WTC11 (cell line): ENCODE measurements at regions not wholly inside any gene's neighbourhood (a gene's known extent, or its start where the extent isn't known, plus 50 kb on each side); places are given as distances from the start of the nearest gene placed in this dataset.

Source experiments
- ATAC-seq: fragments of 200-7000 bp; cut with Tn5 transposase; 2 replicates; pipeline ENCODE4 v1.10.0; 2021; ENCODE audit warnings: mild to moderate bottlenecking, moderate library complexity
- CTCF ChIA-PET: fragments of 300-600 bp; sonication (Branson Sonifier 250); formaldehyde crosslinking; loops from one replicate; lab custom pipeline; 2021; ENCODE audit warnings: antibody characterized with exemption; lab: Charles Lee
- POLR2A ChIA-PET: fragments of 350-600 bp; sonication (Branson Sonifier 250); formaldehyde crosslinking; loops from one replicate; lab custom pipeline; 2021; ENCODE audit warnings: antibody characterized with exemption; lab: Charles Lee
- DNase-seq: peaks from one replicate; pipeline ENCODE4 v3.0.0; 2021; ENCODE audit warnings: low spot score
- H3K27ac Mint-ChIP-seq: 2 replicates; pipeline ENCODE4 v1.8.0; 2021; ENCODE audit warnings: mixed read lengths
- H3K27me3 Mint-ChIP-seq: 2 replicates; pipeline ENCODE4 v1.8.0; 2021; ENCODE audit warnings: low read depth, mild to moderate bottlenecking, moderate library complexity, mixed read lengths
- H3K36me3 Mint-ChIP-seq: 2 replicates; pipeline ENCODE4 v1.8.0; 2021; ENCODE audit warnings: mixed read lengths
- H3K4me1 Mint-ChIP-seq: 2 replicates; pipeline ENCODE4 v1.8.0; 2022; ENCODE audit warnings: mixed read lengths
- H3K4me3 Mint-ChIP-seq: 2 replicates; pipeline ENCODE4 v1.8.0; 2021; ENCODE audit warnings: mild to moderate bottlenecking, moderate library complexity, mixed read lengths
- H3K9me3 Mint-ChIP-seq: 2 replicates; pipeline ENCODE4 v1.8.0; 2021; ENCODE audit warnings: mixed read lengths
- ATF1 ChIP-seq: sonication (generic); formaldehyde crosslinking; IDR thresholded peaks from 2 replicates; pipeline ENCODE4 v1.8.1; 2023; ENCODE audit warnings: mild to moderate bottlenecking, moderate library complexity, missing genetic modification reagents
- ELF4 ChIP-seq: sonication (generic); formaldehyde crosslinking; IDR thresholded peaks from 2 replicates; pipeline ENCODE4 v1.8.1; 2022; ENCODE audit warnings: low read depth, mild to moderate bottlenecking, moderate library complexity, missing genetic modification reagents
- ETV6 ChIP-seq: sonication (generic); formaldehyde crosslinking; IDR thresholded peaks from 2 replicates; pipeline ENCODE4 v1.8.1; 2022; ENCODE audit warnings: mild to moderate bottlenecking, missing genetic modification reagents
- FOXK1 ChIP-seq: sonication (generic); formaldehyde crosslinking; IDR thresholded peaks from 2 replicates; pipeline ENCODE4 v1.8.0; 2022; ENCODE audit warnings: mild to moderate bottlenecking, moderate library complexity, missing genetic modification reagents
- GABPB1 ChIP-seq: sonication (generic); formaldehyde crosslinking; IDR thresholded peaks from 2 replicates; pipeline ENCODE4 v1.8.1; 2023; ENCODE audit warnings: mild to moderate bottlenecking, missing genetic modification reagents
- NFATC4 ChIP-seq: fragments of 250-450 bp; sonication (Bioruptor Pico); IDR thresholded peaks from 2 replicates; pipeline ENCODE4 v1.9.0; 2021; ENCODE audit warnings: mild to moderate bottlenecking
- RELA ChIP-seq: sonication (generic); formaldehyde crosslinking; IDR thresholded peaks from 2 replicates; pipeline ENCODE4 v1.8.1; 2022; ENCODE audit warnings: missing genetic modification reagents, mild to moderate bottlenecking, borderline replicate concordance
- RORB ChIP-seq: fragments of 250-450 bp; sonication (Bioruptor Pico); IDR thresholded peaks from 2 replicates; pipeline ENCODE4 v1.9.0; 2021; ENCODE audit warnings: mild to moderate bottlenecking
- TCF7 ChIP-seq: sonication (generic); formaldehyde crosslinking; IDR thresholded peaks from 2 replicates; pipeline ENCODE4 v1.8.0; 2022; ENCODE audit warnings: mild to moderate bottlenecking, low read depth, missing genetic modification reagents, moderate library complexity
- ZNF219 ChIP-seq: sonication (generic); formaldehyde crosslinking; IDR thresholded peaks from 2 replicates; pipeline ENCODE4 v1.8.0; 2023; ENCODE audit warnings: missing genetic modification reagents, mild to moderate bottlenecking, borderline replicate concordance
- ZNF671 ChIP-seq: fragments of 250-450 bp; sonication (Bioruptor Pico); IDR thresholded peaks from 2 replicates; pipeline ENCODE4 v1.8.0; 2021; ENCODE audit warnings: mild to moderate bottlenecking
- TF ChIP-seq, protein P1 (sequence below): fragments of 250-450 bp; sonication (Bioruptor Pico); IDR thresholded peaks from 2 replicates; pipeline ENCODE4 v1.9.0; 2021; ENCODE audit warnings: mild to moderate bottlenecking
- TF ChIP-seq, protein P2 (sequence below): fragments of 250-450 bp; sonication (Bioruptor Pico); conservative IDR thresholded peaks from 2 replicates; pipeline ENCODE4 v1.9.0; 2021; ENCODE audit warnings: mild to moderate bottlenecking
- TF ChIP-seq, protein P3 (sequence below): sonication (generic); formaldehyde crosslinking; IDR thresholded peaks from 2 replicates; pipeline ENCODE4 v1.8.1; 2023; ENCODE audit warnings: mild to moderate bottlenecking, moderate library complexity, missing genetic modification reagents
- TF ChIP-seq, protein P4 (sequence below): sonication (generic); formaldehyde crosslinking; IDR thresholded peaks from 2 replicates; pipeline ENCODE4 v1.8.1; 2022; ENCODE audit warnings: mild to moderate bottlenecking, moderate library complexity, missing genetic modification reagents
- TF ChIP-seq, protein P5 (sequence below): sonication (generic); formaldehyde crosslinking; IDR thresholded peaks from 2 replicates; pipeline ENCODE4 v1.8.0; 2022; ENCODE audit warnings: mild to moderate bottlenecking, missing genetic modification reagents
- TF ChIP-seq, protein P6 (sequence below): fragments of 250-450 bp; sonication (Bioruptor Pico); IDR thresholded peaks from 2 replicates; pipeline ENCODE4 v2.1.2; 2022; ENCODE audit warnings: mild to moderate bottlenecking, moderate library complexity
- TF ChIP-seq, protein P7 (sequence below): sonication (generic); formaldehyde crosslinking; IDR thresholded peaks from 2 replicates; pipeline ENCODE4 v1.8.1; 2023; ENCODE audit warnings: mild to moderate bottlenecking, missing genetic modification reagents

DNA sequence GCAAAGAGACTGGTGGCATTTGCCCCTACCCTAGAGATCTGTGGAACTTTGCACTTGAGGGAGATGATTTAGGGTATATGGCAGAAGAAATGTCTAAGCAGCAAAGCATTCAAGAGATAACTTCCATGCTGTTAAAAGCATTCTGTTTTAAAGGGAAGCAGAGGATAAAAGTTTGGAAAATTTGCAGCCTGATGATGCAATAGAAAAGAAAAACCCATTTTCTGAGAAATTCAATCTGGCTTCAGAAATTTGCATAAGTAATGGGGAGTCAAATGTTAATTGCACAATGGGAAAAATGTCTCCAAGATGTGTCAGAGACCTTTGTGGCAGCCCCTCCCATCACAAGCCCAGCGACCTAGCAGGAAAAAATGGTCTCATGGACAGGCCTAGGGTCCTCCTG is 361.7 kb downstream of the ANKRD7 start:
- no peak for TF ChIP-seq ZNF671
- TF ChIP-seq, protein P1, sequence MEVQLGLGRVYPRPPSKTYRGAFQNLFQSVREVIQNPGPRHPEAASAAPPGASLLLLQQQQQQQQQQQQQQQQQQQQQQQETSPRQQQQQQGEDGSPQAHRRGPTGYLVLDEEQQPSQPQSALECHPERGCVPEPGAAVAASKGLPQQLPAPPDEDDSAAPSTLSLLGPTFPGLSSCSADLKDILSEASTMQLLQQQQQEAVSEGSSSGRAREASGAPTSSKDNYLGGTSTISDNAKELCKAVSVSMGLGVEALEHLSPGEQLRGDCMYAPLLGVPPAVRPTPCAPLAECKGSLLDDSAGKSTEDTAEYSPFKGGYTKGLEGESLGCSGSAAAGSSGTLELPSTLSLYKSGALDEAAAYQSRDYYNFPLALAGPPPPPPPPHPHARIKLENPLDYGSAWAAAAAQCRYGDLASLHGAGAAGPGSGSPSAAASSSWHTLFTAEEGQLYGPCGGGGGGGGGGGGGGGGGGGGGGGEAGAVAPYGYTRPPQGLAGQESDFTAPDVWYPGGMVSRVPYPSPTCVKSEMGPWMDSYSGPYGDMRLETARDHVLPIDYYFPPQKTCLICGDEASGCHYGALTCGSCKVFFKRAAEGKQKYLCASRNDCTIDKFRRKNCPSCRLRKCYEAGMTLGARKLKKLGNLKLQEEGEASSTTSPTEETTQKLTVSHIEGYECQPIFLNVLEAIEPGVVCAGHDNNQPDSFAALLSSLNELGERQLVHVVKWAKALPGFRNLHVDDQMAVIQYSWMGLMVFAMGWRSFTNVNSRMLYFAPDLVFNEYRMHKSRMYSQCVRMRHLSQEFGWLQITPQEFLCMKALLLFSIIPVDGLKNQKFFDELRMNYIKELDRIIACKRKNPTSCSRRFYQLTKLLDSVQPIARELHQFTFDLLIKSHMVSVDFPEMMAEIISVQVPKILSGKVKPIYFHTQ (CRISPR knock-in tag), result no peak
- TF ChIP-seq, protein P2, sequence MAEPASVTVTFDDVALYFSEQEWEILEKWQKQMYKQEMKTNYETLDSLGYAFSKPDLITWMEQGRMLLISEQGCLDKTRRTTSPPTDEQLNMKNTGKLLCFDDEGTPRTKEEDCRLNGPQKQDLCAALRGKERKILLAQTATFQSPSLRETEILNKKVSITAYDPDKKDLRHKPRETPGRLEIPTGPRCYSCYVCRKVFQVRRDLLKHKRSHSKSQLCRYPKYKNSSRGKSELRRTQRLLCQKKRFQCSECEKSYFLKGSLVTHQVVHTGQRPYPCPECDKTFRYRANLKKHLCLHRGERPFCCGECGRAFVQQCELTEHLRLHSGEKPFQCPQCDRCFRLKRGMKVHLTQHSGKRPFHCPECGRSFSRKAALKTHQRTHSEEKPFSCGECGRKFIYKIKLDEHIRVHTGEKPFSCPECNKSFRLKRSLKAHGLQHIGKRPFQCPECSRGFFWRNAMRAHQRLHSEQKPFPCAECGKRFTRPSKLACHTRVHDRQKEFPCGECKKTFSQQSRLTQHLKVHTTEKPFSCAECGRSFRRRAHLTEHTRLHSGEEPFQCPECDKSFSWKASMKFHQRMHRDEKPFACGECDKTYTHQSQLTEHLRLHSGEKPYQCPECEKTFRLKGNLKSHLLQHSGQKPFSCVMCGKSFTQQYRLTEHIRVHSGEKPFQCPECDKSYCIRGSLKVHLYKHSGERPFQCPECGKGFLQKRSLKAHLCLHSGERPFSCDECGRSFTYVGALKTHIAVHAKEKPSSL (CRISPR knock-in tag), result no peak
- TF ChIP-seq, protein P3, sequence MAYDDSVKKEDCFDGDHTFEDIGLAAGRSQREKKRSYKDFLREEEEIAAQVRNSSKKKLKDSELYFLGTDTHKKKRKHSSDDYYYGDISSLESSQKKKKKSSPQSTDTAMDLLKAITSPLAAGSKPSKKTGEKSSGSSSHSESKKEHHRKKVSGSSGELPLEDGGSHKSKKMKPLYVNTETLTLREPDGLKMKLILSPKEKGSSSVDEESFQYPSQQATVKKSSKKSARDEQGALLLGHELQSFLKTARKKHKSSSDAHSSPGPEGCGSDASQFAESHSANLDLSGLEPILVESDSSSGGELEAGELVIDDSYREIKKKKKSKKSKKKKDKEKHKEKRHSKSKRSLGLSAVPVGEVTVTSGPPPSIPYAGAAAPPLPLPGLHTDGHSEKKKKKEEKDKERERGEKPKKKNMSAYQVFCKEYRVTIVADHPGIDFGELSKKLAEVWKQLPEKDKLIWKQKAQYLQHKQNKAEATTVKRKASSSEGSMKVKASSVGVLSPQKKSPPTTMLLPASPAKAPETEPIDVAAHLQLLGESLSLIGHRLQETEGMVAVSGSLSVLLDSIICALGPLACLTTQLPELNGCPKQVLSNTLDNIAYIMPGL (CRISPR knock-in tag), result no peak
- TF ChIP-seq ZNF219, result no peak
- TF ChIP-seq ETV6 (CRISPR knock-in tag), result no peak
- TF ChIP-seq ATF1 (CRISPR knock-in tag), result no peak
- TF ChIP-seq, protein P4, sequence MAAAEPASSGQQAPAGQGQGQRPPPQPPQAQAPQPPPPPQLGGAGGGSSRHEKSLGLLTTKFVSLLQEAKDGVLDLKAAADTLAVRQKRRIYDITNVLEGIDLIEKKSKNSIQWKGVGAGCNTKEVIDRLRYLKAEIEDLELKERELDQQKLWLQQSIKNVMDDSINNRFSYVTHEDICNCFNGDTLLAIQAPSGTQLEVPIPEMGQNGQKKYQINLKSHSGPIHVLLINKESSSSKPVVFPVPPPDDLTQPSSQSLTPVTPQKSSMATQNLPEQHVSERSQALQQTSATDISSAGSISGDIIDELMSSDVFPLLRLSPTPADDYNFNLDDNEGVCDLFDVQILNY (CRISPR knock-in tag), result no peak
- TF ChIP-seq, protein P5, sequence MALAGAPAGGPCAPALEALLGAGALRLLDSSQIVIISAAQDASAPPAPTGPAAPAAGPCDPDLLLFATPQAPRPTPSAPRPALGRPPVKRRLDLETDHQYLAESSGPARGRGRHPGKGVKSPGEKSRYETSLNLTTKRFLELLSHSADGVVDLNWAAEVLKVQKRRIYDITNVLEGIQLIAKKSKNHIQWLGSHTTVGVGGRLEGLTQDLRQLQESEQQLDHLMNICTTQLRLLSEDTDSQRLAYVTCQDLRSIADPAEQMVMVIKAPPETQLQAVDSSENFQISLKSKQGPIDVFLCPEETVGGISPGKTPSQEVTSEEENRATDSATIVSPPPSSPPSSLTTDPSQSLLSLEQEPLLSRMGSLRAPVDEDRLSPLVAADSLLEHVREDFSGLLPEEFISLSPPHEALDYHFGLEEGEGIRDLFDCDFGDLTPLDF, result no peak
- no peak for TF ChIP-seq NFATC4
- no peak for TF ChIP-seq ELF4 (CRISPR knock-in tag)
- TF ChIP-seq, protein P6, sequence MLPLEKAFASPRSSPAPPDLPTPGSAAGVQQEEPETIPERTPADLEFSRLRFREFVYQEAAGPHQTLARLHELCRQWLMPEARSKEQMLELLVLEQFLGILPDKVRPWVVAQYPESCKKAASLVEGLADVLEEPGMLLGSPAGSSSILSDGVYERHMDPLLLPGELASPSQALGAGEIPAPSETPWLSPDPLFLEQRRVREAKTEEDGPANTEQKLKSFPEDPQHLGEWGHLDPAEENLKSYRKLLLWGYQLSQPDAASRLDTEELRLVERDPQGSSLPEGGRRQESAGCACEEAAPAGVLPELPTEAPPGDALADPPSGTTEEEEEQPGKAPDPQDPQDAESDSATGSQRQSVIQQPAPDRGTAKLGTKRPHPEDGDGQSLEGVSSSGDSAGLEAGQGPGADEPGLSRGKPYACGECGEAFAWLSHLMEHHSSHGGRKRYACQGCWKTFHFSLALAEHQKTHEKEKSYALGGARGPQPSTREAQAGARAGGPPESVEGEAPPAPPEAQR (CRISPR knock-in tag), result no peak
- TF ChIP-seq, protein P7, sequence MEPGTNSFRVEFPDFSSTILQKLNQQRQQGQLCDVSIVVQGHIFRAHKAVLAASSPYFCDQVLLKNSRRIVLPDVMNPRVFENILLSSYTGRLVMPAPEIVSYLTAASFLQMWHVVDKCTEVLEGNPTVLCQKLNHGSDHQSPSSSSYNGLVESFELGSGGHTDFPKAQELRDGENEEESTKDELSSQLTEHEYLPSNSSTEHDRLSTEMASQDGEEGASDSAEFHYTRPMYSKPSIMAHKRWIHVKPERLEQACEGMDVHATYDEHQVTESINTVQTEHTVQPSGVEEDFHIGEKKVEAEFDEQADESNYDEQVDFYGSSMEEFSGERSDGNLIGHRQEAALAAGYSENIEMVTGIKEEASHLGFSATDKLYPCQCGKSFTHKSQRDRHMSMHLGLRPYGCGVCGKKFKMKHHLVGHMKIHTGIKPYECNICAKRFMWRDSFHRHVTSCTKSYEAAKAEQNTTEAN, result no peak
- TF ChIP-seq GABPB1 (CRISPR knock-in tag), result no peak
- no peak for TF ChIP-seq RELA (CRISPR knock-in tag)
- no peak for TF ChIP-seq TCF7 (CRISPR knock-in tag)
- TF ChIP-seq RORB (CRISPR knock-in tag), result no peak
- no peak for TF ChIP-seq FOXK1 (CRISPR knock-in tag)
- POLR2A ChIA-PET, result no interaction called here
- CTCF ChIA-PET, result no interaction called here
- Mint-ChIP-seq H3K27me3 (no peaks in the 10 kb centered on the region), H3K9me3 (peaks cover 37% of the 10 kb centered on the region), H3K27ac (no peak overlapping the region), H3K4me1 (peaks cover 7% of the 10 kb centered on the region), H3K4me3 (no peak overlapping the region), H3K36me3 (peaks cover 24% of the 10 kb centered on the region)
- DNase-seq, result no peak
- no peak for ATAC-seq
